ENCODE measurements at regions not wholly inside any gene's neighbourhood (a gene's known extent, or its start where the extent isn't known, plus 50 kb on each side); places are given as distances from the start of the nearest gene placed in this dataset.

DNA sequence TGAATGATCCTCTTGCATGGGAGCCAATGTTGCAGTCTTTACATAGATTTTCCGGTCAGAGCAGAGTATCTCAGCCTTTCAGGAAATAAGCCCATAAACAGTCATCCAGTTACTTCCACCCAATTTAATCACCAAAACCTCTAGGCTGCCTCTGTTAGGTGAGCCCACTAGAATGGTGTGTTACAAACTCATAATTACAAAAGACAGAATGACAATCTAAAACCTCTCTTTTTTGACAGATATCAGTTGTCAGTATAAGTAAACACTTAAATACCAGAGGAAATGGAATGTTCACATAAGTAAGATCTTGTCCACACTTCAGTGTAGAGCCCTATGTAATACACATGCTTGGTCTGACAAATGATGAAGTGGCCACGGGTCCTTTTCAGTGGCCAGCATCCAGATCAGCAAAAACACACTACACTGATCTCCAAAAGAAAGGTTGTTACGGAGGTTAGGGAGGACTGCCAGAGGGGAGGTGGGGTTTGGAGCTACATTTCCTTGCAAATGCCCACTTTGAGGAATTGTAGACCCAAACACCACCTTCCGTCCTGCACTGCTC, 71.3 kb upstream of the FBXO28 start:
- TF ChIP-seq CTCF (IDR thresholded peaks at IDR 0.05; ENCODE audit: low read depth, low read length, poor library complexity, severe bottlenecking) (no peak), EZH2phosphoT487 (IDR thresholded peaks at IDR 0.05; ENCODE audit: borderline replicate concordance, low read length) (no peak)
